ENCODE measurements at regions not wholly inside any gene's neighbourhood (a gene's known extent, or its start where the extent isn't known, plus 50 kb on each side); places are given as distances from the start of the nearest gene placed in this dataset.

DNA sequence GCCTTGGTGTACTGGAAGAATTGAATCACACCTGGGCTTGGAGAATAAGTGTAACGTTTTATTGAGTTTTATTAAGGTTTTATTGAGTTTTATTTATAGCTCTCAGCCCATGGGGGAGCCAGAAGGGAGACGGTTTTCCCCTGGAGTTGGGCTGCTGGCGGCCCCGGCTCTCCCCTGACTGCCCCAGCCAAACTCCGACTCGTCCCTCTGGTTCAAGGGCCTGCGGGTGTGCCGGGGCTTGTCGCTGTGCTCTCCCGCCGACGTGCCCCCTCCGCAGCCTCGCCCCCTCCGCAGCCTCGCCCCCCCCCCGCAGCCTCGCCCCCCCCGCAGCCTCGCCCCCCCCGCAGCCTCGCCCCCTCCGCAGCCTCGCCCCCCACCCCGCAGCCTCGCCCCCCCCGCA, 326.1 kb upstream of the RTL1 start:
- DNase-seq (ENCODE audit: low spot score): no peak

DNA sequence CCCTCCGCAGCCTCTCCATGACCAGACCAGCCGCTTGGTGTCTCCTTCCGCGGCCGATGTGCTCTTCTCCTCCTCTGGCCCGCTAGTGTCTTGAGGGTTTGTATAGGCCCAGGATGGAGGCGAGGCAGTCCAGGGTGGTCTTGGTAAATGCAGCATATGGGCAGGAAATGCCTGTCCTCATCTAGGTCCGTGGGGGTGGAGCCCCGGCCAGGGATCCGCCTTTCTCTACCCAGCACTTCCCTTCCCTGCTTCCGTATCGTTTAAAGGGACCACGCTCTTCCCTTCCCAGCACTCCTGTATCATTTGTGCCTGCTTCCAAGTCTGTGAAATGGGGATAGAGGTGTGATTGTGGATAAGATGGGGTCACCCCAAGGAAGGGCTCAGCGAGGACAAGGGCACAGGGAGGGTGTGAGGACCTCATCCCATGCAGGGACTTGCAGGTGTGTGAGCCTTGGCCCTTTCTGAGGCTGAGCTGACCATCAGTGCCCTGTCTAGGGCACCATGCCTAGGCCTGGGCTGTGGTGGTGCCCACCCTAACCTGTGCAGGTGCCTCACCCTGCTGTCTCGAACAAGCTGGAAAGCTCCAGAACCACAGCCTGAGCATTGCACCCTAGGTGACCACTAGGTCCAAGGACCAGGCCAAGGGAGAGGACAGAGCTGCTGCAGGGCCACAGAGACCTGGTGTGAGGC, 326.8 kb upstream of the RTL1 start:
- peak; percentile 54 for DNase-seq (ENCODE audit: low spot score)

GRCh38 chr14:101230851-101231550, 327.5 kb upstream of the RTL1 start:
- no peak for DNase-seq (ENCODE audit: low spot score)

DNA sequence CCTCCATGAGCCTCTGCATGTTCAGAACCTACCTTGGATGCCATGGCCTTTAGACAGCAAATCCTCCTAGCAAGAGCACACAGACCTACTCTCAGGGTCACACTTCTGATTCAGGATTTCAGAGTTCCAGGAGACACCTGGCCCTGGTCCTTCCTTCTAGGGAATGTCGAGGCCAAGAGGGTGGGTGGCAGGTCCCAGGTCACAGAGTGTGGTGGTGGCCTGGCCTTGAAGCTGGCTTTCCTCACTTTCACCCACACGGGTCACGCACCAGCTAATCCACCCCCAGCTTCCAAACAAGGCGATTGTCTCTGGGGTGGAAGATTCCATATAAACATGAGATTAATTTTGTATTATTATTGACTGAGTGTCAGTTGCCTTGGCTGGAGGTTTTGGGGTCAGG, 328.3 kb upstream of the RTL1 start:
- no peak for DNase-seq (ENCODE audit: low spot score)

GRCh38 chr14:101232340-101233020, 328.8 kb upstream of the DIO3 start:
- DNase-seq (ENCODE audit: low spot score): no peak

GRCh38 chr14:101233021-101233366, 328.3 kb upstream of the DIO3 start:
- no peak for DNase-seq (ENCODE audit: low spot score)

DNA sequence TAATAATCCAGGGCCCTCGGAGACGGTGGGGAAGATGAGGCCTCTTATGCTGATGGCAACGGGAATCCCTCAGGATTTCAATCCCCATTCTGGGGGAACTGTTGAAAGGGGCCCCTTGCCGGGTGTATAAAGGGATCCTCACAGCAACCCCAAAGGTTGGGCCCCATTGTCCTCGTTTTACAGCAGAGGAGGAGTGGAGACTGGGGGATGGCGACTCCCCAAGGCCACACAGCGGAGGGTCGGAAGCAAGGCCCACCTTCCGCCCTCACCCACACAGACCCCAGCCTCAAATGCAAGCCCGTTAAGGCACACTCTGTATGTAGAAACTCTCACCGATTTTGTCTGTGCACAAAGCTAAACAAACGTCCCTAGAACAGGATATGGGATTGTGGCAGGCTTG, 327.9 kb upstream of the DIO3 start:
- DNase-seq (ENCODE audit: low spot score): no peak

DNA sequence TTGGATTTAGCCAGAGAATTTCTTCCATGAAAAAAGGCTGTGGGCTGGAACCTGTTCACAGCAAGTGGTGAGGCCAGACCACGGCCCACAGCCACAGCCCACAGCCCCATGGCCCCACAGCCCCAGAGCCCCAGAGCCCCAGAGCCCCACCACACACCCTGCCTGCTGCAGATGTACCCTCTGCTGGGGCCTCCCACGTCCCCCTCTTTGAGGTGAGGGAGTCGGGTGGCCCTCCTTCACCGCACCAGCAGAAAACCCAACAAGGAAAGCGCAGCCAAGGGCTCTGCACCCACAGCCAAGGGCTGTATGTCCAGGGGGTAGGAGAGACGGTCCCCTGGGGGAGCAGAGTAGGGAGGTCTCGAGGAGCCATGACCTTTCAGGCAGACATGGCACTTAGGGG, 327.5 kb upstream of the DIO3 start:
- DNase-seq (ENCODE audit: low spot score): no peak

- no peak for DNase-seq (ENCODE audit: low spot score)
Measured at GRCh38 chr14:101234244-101234937, 326.9 kb upstream of the DIO3 start.

DNA sequence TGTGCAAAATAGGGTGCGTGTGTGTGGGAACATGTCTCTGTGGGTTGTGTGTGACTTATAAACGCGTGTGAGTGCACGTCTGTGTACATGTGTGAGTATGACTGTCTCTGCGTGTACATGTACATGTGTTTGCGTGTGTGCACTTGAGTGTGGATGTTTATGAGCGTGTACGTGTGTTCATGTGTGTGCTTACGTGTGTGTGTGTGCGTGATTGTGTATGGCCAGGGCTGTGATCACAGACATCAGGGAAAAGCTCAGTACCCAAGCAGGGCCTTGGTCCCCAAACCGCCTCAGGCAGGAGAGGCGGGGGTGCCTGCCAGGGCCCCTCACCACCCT, 326.3 kb upstream of the DIO3 start:
- DNase-seq (ENCODE audit: low spot score): no peak

GRCh38 chr14:101235335-101236103, 325.8 kb upstream of the DIO3 start:
- peak; percentile 35 for DNase-seq (ENCODE audit: low spot score)

DNA sequence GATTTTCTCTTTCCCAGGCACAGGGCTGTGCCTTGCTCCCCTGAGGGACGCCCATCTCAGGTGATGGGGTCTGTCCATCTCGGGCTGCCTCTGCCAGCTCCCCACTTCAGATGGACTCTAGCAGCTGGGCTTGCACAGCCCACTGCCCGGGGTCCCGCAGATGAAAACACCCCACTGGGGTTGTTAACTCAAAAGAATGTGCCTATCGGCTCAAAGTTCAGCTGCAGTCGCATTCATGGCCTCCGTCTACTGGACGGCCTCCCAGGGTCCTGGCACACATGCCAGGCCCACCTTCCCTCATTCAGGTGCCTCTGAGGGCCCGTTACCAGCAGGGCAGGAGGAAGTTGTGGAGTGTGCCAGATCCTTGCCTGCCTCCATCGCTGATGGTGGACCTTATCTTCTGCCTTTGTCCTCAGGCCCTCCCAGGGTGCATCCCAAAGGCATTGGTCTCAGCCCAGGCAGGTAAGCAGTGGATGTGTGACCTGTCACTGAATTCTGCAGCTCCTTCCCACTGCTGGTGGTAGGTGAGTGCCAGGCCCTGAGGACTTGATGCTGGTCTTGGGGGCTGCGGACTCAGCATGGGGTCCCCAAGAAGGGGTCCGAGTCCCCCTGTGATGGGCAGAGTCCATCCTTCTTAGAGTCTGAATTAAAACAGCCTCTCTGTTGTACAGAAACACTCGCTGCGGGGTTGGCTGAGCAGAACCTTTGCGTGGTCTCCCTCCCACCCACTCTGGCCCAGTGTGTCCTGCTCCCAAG, 324.6 kb upstream of the DIO3 start:
- DNase-seq (ENCODE audit: low spot score): no peak

- DNase-seq (ENCODE audit: low spot score): no peak
Measured at GRCh38 chr14:101237252-101237616, 324.1 kb upstream of the DIO3 start.

DNA sequence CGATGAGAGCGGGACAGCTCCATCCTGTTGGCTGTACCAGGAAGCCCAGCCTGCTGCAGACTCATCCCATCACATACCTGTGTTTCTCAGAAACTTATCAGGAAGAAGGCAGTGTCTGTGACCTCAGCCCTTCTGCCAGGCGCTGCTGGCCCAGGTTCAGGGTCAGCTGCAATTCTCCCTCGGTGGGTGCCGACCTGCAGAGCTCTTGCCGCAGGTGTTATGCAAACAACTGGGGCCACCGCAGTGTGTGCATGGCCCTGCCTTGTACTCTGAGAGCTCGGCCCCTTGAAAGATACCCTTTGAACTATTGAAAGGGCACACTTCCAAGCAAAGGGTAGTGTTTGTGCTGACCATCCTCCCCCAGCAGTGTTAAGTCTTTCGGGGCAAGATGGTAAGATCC, 322.2 kb upstream of the DIO3 start:
- no peak for DNase-seq (ENCODE audit: low spot score)

- no peak for DNase-seq (ENCODE audit: low spot score)
Measured at GRCh38 chr14:101241147-101241546, 320.1 kb upstream of the DIO3 start.

- DNase-seq (ENCODE audit: low spot score): no peak
Measured at GRCh38 chr14:101241807-101242278, 319.5 kb upstream of the DIO3 start.

DNA sequence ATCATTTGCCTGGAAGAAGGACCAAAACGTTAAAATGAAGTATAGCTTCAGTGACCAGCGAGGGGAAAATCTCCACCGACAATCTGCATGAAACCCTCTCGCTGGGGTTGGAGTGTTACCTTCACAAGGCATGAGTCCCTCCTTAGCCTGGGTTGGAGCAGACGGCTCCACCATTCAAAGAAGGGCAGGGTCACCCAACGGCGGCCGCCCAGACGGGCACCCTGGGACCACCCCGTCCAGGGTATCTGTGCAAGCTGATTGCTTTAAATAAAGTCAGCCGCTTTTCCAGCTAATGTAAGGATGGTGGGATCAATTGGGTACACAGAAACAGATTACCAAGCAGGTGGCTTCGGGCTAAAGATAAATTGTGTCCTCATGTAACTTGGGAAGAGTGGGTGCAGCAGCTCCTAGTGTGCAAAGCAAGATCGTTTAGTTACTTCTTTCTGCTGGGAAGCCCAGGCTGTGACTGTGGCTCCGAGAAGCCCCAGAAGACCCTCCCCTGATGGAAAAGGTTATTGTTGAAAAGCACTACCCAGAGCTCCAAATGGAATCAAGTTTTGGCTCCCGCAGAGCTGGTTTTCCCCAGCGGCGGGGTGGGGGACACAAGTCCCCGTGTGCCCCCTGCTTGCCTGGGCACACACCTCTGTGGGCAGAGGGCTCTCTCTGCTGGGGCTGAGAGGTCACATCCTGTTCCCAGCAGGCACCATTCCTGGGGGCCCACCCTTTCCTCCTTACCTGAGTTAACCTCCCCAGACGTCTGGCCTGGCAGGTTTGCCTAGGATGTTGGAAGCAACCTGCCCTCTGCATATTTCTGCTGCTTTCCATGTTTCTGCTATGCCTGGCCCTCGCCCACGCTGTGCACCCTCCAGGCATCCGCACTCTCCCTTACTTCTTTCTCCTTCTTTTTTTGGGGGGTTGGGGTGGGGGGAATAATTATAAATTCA, 318.6 kb upstream of the DIO3 start:
- no peak for DNase-seq (ENCODE audit: low spot score)

DNA sequence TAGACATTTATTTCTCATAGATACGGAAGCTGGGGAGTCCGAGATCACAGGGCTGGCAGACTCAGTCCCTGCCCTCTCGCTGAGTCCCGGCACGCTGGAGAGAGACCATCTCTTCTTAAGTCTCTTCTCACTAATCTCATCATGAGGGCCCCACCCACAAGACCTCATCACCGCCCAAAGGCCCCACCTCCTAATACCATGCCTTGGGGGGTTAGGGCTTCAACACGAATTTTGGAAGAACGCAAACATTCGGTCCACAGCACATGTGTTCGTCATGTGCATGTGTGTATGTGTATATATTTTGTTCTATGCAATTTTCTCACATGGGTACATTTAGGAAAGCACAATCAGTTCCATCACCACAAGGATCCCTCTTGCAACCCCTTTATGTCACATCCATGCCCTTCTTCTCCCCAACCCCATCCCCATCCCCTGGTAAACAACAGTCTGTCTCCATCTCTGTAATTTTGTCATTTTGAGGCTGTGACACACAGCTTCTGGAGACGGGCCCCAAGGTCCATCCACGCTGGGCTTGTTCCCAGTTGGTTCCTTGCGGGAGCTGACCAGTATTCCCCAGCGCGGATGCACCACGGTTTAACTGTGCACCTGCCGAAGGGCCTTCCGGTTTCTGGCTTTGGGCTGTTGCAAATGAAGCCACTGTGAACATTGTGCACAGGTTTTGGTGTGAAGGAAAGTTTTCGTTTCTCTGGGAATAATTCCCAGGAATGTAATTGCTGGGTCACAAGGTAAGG, 317.5 kb upstream of the DIO3 start:
- DNase-seq (ENCODE audit: low spot score): no peak
